HG02840 (cell line): ENCODE measurements at regions not wholly inside any gene's neighbourhood (a gene's known extent, or its start where the extent isn't known, plus 50 kb on each side); places are given as distances from the start of the nearest gene placed in this dataset.

ENCODE experiments used
- ATAC-seq: cut with Tn5 transposase; IDR thresholded peaks from one replicate; pipeline ENCODE4 v1.9.1; 2021; ENCODE audit warnings: mild to moderate bottlenecking, moderate library complexity, moderate number of reproducible peaks; ENCODE audit not compliant: unreplicated experiment, low FRiP score

GRCh38 chrX:109312757-109313156, 169.1 kb downstream of the GUCY2F start:
- ATAC-seq: no peak

DNA sequence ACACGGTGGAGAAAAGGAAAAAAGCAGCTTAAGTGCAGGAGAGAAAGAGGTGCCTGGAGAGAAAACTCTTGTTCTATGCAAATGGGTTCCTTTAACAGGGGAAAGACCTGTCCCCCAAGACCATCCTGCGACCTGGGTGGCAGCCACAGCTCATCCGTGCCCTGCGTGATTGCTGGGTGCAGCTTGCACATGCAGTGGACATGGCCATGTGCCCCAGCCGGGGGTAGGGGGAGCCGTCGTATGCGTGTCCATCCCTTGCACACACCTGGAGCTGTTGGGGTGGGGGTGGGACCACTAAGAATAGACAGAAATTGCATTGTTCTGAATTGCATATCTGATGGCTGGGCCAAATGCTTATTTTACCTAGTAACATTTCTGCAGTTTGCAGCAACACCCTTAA, 171.9 kb downstream of the GUCY2F start:
- no peak for ATAC-seq

GRCh38 chrX:109301177-109301576, 180.7 kb downstream of the GUCY2F start:
- ATAC-seq: no peak

GRCh38 chrX:109300415-109300814, 181.5 kb downstream of the GUCY2F start:
- ATAC-seq: no peak

DNA sequence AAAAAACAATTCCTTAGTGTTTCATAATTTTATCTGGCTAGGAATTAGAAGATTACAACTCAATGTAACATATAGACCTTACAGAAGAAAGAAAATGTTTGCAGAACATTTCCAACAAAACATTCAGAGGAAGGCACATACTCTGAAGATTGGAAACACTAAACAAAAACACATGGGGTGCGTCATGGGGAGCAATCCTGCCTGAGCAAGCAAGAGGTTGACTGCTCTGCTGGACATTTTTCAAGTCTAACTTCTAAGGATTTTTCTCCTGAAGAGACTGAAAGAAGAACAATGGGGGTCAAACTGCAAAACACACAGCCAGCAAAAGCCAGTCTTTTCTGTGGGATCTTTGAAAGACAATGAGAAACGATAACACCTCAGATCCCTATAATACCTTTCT, 182.8 kb downstream of the GUCY2F start:
- no peak for ATAC-seq

DNA sequence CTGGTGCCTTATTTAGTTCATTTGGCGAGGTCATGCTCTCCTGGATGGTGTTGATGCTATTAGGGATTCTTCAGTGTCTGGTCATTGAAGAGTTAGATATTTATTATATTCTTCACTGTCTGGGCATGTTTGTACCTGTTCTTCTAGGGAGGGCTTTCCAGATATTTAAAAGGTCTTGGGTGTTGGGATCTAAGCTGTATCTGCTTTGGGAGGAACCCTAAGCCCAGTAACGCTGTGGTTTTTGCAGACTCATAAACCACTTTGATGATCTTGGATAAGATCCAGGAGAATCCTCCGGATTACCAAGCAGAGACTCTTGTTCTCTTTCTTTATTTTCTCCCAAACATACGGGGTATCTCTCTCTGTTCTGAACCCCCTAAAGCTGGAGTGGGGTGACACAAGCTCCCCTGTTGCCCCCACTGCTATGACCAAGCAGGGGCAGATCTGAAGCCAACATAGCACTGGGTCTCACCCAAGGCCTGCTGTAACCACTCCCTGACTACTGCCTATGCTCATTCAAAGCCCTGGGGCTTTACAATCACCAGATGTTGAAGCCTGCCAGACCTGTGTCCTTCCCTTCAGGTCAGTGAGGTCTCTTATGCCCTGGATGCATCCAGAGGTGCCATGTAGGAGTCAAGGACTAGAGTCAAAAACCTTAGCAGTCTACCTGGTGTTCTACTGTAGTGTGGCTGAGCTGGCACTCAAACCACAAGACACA, 187.6 kb downstream of the GUCY2F start:
- no peak for ATAC-seq

- ATAC-seq: no peak
Measured at GRCh38 chrX:109283870-109284269, 198.0 kb downstream of the GUCY2F start.

DNA sequence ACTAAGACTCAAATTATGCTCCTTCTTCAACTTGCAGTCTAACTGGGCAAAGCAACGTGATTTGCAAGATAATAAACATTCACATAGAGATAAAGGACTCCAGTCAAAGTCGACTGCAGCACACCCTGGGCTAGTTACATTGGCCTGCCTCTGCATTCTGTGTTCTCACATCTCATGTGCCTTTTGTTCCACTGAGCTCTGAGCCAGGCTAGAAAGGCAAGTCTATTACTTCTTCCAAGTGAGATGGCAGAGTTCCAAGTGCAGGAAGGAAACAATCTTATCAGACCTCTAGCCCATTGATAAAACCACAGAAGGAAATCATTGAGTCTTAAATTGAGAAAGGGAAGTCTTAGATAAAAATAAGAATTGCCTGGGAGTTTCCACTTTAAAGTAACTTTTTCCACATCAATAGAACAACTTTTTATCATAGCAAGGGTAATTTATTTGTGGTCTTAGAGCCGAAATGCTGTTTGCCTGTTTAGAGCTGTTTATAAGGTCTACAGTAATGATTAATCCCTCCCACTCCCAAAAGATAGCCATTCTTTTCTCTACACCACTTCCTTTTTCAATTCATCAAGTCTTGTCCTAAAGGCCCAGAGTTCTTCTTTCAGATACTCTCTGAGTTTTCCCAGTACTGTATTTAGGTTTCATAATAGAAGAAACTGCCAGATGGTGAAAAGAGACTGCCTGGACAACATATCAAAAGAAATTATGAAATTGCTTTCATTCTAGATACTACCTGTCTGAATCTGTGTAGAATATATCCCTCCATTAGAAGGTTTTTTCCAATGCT, 200.2 kb downstream of the GUCY2F start:
- ATAC-seq: no peak

- no peak for ATAC-seq
Measured at GRCh38 chrX:109274806-109275205, 207.1 kb downstream of the GUCY2F start.

GRCh38 chrX:109270580-109271484, 211.1 kb downstream of the GUCY2F start:
- ATAC-seq: peak; percentile 98

DNA sequence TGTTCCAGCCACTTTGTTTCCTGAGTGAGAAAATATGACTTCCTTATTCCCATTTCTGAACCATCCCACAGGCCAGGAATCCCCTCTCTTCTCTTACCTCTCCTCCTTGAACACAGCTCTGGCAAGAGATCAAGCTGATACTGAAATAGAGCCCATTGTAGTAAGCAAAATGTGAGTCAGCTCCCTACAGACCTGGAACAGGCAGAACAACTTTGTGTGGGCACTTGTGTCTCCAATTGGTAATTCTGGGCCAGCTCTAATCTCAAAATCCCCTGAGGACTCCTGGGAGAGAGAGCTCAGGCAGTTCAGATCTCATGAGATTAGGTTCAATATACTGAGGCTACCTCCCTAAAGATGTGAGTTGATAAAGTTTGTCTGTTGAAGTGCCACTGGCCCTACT, 213.5 kb downstream of the GUCY2F start:
- ATAC-seq: no peak

- ATAC-seq: no peak
Measured at GRCh38 chrX:109266034-109266433, 215.9 kb downstream of the GUCY2F start.

- no peak for ATAC-seq
Measured at GRCh38 chrX:109264878-109265277, 217.0 kb downstream of the GUCY2F start.

- ATAC-seq: no peak
Measured at GRCh38 chrX:109261279-109261678, 220.6 kb downstream of the GUCY2F start.

- no peak for ATAC-seq
Measured at GRCh38 chrX:109252789-109253188, 229.1 kb downstream of the GUCY2F start.

DNA sequence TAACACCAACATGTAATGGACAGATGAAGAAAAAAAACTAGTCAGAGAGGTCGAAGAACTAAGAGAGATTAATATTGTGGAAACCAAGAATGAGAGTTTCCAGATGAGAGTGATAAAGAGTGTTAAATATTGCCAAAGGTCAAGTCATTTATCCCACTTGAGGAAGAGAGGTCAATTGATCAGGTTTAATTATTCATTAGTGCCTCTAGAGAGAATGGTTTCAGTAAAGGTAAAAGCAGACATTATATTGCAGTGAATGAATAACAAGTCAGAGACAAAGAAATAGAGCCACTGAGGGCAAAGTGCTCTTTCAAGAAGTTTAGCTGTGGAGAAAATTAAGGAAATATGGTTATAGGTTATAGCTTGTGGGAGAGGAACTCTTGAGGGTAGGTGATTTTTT, 263.1 kb downstream of the GUCY2F start:
- ATAC-seq: no peak

DNA sequence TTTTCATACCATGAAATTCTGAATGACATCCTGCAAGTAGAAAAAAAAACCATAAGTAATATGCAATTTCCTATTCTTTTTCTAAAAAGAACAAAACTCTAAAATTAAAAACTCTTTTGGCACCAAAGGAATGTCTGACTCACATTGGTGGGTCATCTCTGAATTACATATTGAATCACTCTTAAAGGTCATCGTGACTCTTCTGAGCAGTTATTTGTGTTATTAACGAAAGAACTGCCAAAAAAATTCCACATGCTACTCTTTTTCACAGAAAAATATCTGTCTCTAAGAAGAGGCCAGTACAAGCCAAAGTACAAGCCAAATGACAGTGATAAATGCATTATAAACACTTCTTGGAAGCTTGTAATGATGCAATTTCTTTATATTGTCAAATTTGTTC, 282.2 kb downstream of the GUCY2F start:
- ATAC-seq: no peak

GRCh38 chrX:109190542-109190941, 291.3 kb downstream of the GUCY2F start:
- ATAC-seq: no peak

DNA sequence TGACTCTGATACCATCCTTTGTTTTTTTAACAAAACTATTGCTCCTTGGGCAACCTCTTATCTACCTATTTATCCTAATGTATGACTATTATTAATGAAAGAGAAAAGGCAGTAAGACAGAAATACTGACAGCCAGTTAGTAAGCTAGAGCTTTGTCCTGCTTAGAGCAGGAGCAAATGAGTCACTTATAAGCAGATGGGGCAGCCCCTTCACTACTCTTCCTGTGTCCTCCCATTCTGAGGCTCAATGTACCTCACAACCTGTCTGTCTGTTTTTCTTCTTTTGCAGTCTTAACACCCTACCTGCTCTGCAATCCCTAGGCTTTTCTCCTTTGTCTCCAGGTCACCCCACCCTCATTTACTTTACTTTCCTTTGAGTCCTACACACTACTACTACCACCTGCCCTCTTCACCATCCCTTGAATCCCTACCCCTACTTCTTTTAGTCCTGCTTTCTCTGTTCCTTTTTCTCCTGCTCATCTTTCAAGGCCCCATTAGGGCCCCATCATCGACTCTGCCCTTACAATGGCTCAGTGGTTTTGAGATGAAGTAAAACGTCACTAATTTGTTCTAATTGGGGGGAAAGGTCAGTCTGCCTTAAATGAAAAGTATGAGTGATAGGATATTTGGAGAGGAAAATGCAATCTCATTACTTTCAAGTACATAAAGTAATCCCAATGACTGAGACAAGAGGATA, 294.3 kb downstream of the GUCY2F start:
- ATAC-seq: peak; percentile 74

- no peak for ATAC-seq
Measured at GRCh38 chrX:109186939-109187338, 294.9 kb downstream of the GUCY2F start.
